Prostate gland (tissue), 2 donors: ENCODE measurements at regions not wholly inside any gene's neighbourhood (a gene's known extent, or its start where the extent isn't known, plus 50 kb on each side); places are given as distances from the start of the nearest gene placed in this dataset.

ENCODE experiments used
- DNase-seq: peaks from one replicate; pipeline ENCODE4 v3.0.0-alpha.2; 2019; ENCODE audit warnings: low spot score
- H3K27ac ChIP-seq, 2 donors: fragments of 200-600 bp; sonication (generic); 2 replicates each; pipeline ENCODE4 v1.5.1; 2017 to 2019
- H3K27me3 ChIP-seq: fragments of 200-600 bp; sonication (generic); replicated peaks from 2 replicates; pipeline ENCODE4 v1.5.1; 2019; ENCODE audit not compliant: insufficient read depth
- H3K36me3 ChIP-seq, 2 donors: fragments of 200-600 bp; sonication (generic); 1 replicate in 1 of 2; 2 replicates in 1 of 2; pipeline versions ENCODE4 v1.5.1 to v1.8.1; 2017 to 2019
- H3K4me1 ChIP-seq: fragments of 200-600 bp; sonication (generic); replicated peaks from 2 replicates; pipeline ENCODE4 v1.5.1; 2019
- H3K4me3 ChIP-seq, 2 donors: fragments of 200-600 bp; sonication (generic); 2 replicates each; pipeline ENCODE4 v1.5.1; 2017 to 2019
- H3K9me3 ChIP-seq: fragments of 200-600 bp; sonication (generic); 2 replicates; pipeline ENCODE4 v1.5.1; 2017
- CTCF ChIP-seq, 4 experiments: fragments of 200-600 bp in 2 of 4; fragments of 450-650 bp in 2 of 4; sonication (generic) in 2 of 4; IDR thresholded peaks; 1 replicate in 3 of 4; 2 replicates in 1 of 4; pipeline ENCODE4 v1.5.1; 2016 to 2019; ENCODE audit warnings: antibody characterized with exemption in 4 of 4, mild to moderate bottlenecking in 2 of 4, moderate library complexity in 2 of 4
- POLR2A ChIP-seq: fragments of 450-650 bp; IDR thresholded peaks from one replicate; pipeline ENCODE4 v1.6.1; 2016; ENCODE audit warnings: antibody characterized with exemption, mild to moderate bottlenecking
- POLR2AphosphoS5 ChIP-seq: sonication (generic); formaldehyde crosslinking; IDR thresholded peaks from one replicate; pipeline ENCODE4 v1.6.1; 2017; ENCODE audit warnings: antibody characterized with exemption
- WGBS: methylation state at CpG from one replicate; pipeline ENCODE4 v1.1.5; 2018; 5-methylcytosine and 5-hydroxymethylcytosine counted together
- intact Hi-C: fragments of 100-400 bp; cut with DNase I; formaldehyde crosslinking; loops from one replicate; pipeline ENCODE4 v1.14.2; 2022

- Histone ChIP-seq H3K27ac (no peak overlapping the region), H3K27me3 (no peaks in the 10 kb centered on the region), H3K36me3 (no peaks in the 10 kb centered on the region), H3K4me3 (no peak overlapping the region), H3K4me1 (no peaks in the 10 kb centered on the region), H3K9me3 (no peaks in the 10 kb centered on the region)
- DNase-seq = no peak
- TF ChIP-seq POLR2A = no peak
- no peak for TF ChIP-seq POLR2AphosphoS5
- TF ChIP-seq CTCF (IDR thresholded peaks at IDR 0.05) = no peak
- intact Hi-C loops = no loop called here
- 80% methylated on average over 8 of the region's 8 CpGs for WGBS
Measured at GRCh38 chr4:24643774-24644520, 59.6 kb upstream of the DHX15 start.

GRCh38 chr4:24644983-24645764 is 60.8 kb upstream of the DHX15 start:
- DNase-seq = no peak
- 59% methylated on average over 6 of the region's 6 CpGs for WGBS

DNA sequence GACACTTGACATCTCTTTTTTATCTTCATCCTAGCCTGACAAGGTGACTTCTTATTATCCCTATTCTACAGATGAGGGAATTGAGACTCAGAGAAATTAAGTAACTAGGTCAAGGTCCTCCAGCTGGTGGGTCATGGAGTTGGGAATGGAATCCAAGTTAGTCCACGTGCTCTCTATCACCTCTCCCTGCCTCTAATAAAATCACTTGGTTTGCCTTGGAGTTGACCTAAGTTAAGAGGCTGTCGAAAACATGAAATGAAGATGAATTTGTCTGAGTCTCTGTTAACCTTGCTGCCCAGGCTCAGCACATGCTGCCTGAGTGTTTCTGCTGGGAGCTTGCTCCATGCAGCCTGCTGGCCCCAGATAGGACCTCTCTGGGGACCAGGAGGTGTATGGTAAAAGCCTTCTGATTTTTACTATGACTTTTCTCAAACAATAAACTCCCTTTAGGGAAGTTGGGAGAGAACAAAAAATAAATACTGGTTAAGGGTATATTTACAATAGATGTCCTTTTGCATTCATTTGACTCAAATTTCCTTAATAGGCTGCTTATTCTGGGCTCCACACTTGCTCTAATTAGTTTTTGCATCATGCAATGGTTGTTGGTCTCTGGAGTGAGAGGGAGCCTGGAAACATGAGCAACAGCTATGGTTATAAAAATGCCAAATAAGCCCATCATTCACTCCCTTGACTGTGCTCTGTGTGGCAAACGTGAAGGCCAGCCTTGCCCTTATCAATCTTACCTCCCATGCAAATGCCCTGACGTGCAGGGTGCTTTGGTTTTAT is 61.6 kb upstream of the DHX15 start:
- H3K27ac ChIP-seq = peak overlapping the region in 1 of 2 donors; percentile 11
- H3K9me3 ChIP-seq = no peaks in the 10 kb centered on the region
- H3K36me3 ChIP-seq = no peaks in the 10 kb centered on the region
- TF ChIP-seq POLR2A = no peak
- TF ChIP-seq CTCF (IDR thresholded peaks at IDR 0.05) = no peak
- TF ChIP-seq POLR2AphosphoS5 = peak; percentile 37
- no peaks in the 10 kb centered on the region for H3K4me1 ChIP-seq
- DNase-seq = no peak
- no peak overlapping the region for H3K4me3 ChIP-seq
- 42% methylated on average over 4 of the region's 4 CpGs for WGBS
- no peaks in the 10 kb centered on the region for H3K27me3 ChIP-seq
- intact Hi-C loops = no loop called here

More at GRCh38 chr4:24644983-24645764, 60.8 kb upstream of the DHX15 start:
- Histone ChIP-seq H3K27ac (no peak overlapping the region), H3K4me1 (no peaks in the 10 kb centered on the region), H3K4me3 (no peak overlapping the region), H3K36me3 (no peaks in the 10 kb centered on the region), H3K27me3 (no peaks in the 10 kb centered on the region), H3K9me3 (no peaks in the 10 kb centered on the region)
- no peak for TF ChIP-seq POLR2A
- TF ChIP-seq CTCF (IDR thresholded peaks at IDR 0.05) = no peak
- TF ChIP-seq POLR2AphosphoS5 = no peak
- intact Hi-C loops = no loop called here

DNA sequence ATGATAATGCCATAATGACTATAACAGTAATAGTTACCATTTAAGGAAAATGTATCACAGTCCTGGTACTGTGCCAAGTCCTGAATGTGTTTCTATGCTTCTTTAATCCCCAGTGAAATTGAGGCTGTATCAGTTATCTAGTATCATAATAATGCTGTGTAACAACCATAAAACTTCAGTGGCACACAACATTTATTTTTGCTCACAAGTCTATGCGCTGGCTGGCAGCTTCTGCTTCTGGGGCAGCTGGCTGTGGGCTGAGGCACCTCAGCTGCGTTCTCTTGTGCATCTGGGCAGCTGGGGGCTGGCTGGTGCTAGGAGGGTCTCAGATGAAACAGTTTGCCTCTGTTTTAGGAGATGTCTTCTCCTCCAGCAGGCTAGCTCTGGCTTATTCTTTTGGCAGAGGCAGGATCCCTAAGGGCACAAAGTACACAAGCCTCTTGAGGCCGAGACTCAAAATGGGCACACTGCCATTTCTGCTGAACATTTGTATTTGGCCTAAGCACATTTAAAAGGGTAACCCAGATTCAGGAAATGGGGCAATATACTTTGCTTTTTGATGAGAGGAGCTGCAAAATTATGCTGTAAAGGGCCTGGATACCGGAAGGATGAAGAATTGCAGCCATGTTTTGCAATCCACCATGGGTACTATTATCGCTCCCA is 62.6 kb upstream of the DHX15 start:
- Histone ChIP-seq H3K4me3 (no peak overlapping the region), H3K4me1 (no peaks in the 10 kb centered on the region), H3K27me3 (no peaks in the 10 kb centered on the region), H3K9me3 (no peaks in the 10 kb centered on the region), H3K36me3 (no peaks in the 10 kb centered on the region), H3K27ac (no peak overlapping the region)
- no peak for TF ChIP-seq CTCF (IDR thresholded peaks at IDR 0.05)
- WGBS = 77% methylated on average over 5 of the region's 5 CpGs
- no peak for DNase-seq
- intact Hi-C loops = no loop called here
